Brain microvascular endothelial cell (primary cell): ENCODE measurements at regions not wholly inside any gene's neighbourhood (a gene's known extent, or its start where the extent isn't known, plus 50 kb on each side); places are given as distances from the start of the nearest gene placed in this dataset.

Experiments used
- DNase-seq: peaks from one replicate; pipeline ENCODE4 v3.0.0-alpha.2; 2020
- H3K27ac ChIP-seq: fragments of 250-450 bp; sonication (Bioruptor Pico); 2 replicates; pipeline ENCODE4 v1.5.1; 2020; ENCODE audit warnings: mild to moderate bottlenecking, moderate library complexity
- H3K27me3 ChIP-seq: fragments of 250-450 bp; sonication (Bioruptor Pico); replicated peaks from 2 replicates; pipeline ENCODE4 v1.5.1; 2020; ENCODE audit warnings: mild to moderate bottlenecking
- H3K36me3 ChIP-seq: fragments of 250-450 bp; sonication (Bioruptor Pico); replicated peaks from 2 replicates; pipeline ENCODE4 v1.5.1; 2020; ENCODE audit warnings: mild to moderate bottlenecking
- H3K4me3 ChIP-seq: 2 replicates; pipeline ENCODE4 v1.5.1; 2011; ENCODE audit warnings: low read depth, mild to moderate bottlenecking, control low read depth, low read length, moderate library complexity
- in situ Hi-C: cut with HindIII; loops from 2 replicates; pipeline ENCODE4 v1.10.0; 2017; ENCODE audit warnings: low sequenced_read_pairs, low pct_ligation_motif_present
- TF ChIP-seq, protein P1 (sequence below): IDR thresholded peaks from 2 replicates; pipeline ENCODE4 v1.5.1; 2011; ENCODE audit warnings: low read depth, mild to moderate bottlenecking, moderate library complexity, low read length, control low read depth, inconsistent platforms; ENCODE audit errors: missing control alignments

- TF ChIP-seq, protein P1, sequence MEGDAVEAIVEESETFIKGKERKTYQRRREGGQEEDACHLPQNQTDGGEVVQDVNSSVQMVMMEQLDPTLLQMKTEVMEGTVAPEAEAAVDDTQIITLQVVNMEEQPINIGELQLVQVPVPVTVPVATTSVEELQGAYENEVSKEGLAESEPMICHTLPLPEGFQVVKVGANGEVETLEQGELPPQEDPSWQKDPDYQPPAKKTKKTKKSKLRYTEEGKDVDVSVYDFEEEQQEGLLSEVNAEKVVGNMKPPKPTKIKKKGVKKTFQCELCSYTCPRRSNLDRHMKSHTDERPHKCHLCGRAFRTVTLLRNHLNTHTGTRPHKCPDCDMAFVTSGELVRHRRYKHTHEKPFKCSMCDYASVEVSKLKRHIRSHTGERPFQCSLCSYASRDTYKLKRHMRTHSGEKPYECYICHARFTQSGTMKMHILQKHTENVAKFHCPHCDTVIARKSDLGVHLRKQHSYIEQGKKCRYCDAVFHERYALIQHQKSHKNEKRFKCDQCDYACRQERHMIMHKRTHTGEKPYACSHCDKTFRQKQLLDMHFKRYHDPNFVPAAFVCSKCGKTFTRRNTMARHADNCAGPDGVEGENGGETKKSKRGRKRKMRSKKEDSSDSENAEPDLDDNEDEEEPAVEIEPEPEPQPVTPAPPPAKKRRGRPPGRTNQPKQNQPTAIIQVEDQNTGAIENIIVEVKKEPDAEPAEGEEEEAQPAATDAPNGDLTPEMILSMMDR = no peak
- Histone ChIP-seq H3K27ac (no peak overlapping the region), H3K4me3 (no peak overlapping the region), H3K36me3 (no peaks in the 10 kb centered on the region), H3K27me3 (peaks cover 2% of the 10 kb centered on the region)
- DNase-seq = no peak
- in situ Hi-C loops = no loop called here
These were observed 66.6 kb downstream of the NEURL3 start for GRCh38 chr2:96438589-96438988.

DNA sequence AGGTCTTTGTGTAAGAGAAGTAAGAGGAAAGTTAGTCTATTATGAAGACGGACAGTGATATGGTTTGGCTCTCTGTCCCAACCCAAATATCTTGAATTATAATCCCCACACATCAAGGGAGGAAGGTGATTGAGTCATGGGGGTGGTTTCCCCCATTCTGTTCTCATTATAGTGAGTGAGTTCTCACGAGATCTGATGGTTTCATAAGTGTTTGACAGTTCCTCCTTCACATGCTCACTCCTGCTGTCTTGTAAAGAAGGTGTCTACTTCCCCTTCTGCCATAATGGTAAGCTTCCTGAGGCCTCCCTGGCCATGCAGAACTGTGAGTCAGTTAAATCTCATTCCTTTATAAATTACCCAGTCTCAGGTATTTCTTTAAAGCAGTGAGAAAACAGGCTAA is 67.6 kb downstream of the NEURL3 start:
- in situ Hi-C loops = no loop called here
- TF ChIP-seq, protein P1 = no peak
- no peak for DNase-seq
- Histone ChIP-seq H3K27ac (no peak overlapping the region), H3K36me3 (no peaks in the 10 kb centered on the region), H3K4me3 (no peak overlapping the region), H3K27me3 (peaks cover 2% of the 10 kb centered on the region)

DNA sequence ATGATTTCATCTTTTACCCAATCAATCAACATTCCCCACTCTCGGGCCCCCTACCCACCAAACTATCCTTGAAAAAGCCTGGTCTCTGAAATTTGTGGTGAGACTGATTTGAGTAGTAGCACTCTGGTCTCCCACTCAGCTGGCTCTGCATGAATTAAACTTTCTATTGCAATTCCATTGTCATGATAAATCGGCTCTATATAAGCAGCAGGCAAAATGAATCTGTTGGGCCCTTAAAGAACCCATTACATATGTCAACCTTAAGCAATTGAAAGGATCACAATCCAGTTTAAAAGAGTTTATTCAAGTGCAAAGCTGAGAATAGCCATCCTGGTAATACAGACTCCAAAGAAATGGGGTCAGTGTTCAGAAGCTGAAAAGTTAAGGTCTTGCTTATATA is 68.2 kb downstream of the NEURL3 start:
- TF ChIP-seq, protein P1 = no peak
- DNase-seq = no peak
- no peak overlapping the region for H3K4me3 ChIP-seq
- no peak overlapping the region for H3K27ac ChIP-seq
- no peaks in the 10 kb centered on the region for H3K36me3 ChIP-seq
- H3K27me3 ChIP-seq = peaks cover 2% of the 10 kb centered on the region
- in situ Hi-C loops = no loop called here

- H3K36me3 ChIP-seq = no peaks in the 10 kb centered on the region
- DNase-seq = no peak
- H3K4me3 ChIP-seq = no peak overlapping the region
- in situ Hi-C loops = no loop called here
- H3K27me3 ChIP-seq = peaks cover 2% of the 10 kb centered on the region
- H3K27ac ChIP-seq = no peak overlapping the region
- TF ChIP-seq, protein P1 = no peak
These were observed 68.7 kb downstream of the NEURL3 start for GRCh38 chr2:96436416-96436815.

GRCh38 chr2:96431319-96431718 is 73.8 kb downstream of the NEURL3 start:
- DNase-seq = no peak
- Histone ChIP-seq H3K27me3 (no peaks in the 10 kb centered on the region), H3K36me3 (no peaks in the 10 kb centered on the region), H3K27ac (no peak overlapping the region), H3K4me3 (no peak overlapping the region)
- TF ChIP-seq, protein P1 = no peak
- in situ Hi-C loops = no loop called here

- no peak for DNase-seq
- no peak overlapping the region for H3K4me3 ChIP-seq
- no peak overlapping the region for H3K27ac ChIP-seq
- in situ Hi-C loops = no loop called here
- H3K36me3 ChIP-seq = no peaks in the 10 kb centered on the region
- TF ChIP-seq, protein P1 = no peak
- no peaks in the 10 kb centered on the region for H3K27me3 ChIP-seq
These were observed 74.7 kb downstream of the NEURL3 start for GRCh38 chr2:96430394-96430988.
